Glutamatergic neuron (in vitro differentiated cells): ENCODE measurements at regions not wholly inside any gene's neighbourhood (a gene's known extent, or its start where the extent isn't known, plus 50 kb on each side); places are given as distances from the start of the nearest gene placed in this dataset.
"Not testable (repeated sequence)": the region's sequence is repeated elsewhere in the genome, so short reads cannot be mapped to it uniquely, and the experiment has no call there.

Source experiments
- DNase-seq: peaks from one replicate; pipeline ENCODE4 v3.0.0; 2022
- H3K27ac Mint-ChIP-seq: one replicate; pipeline ENCODE4 v1.8.0; 2020; ENCODE audit warnings: mild to moderate bottlenecking, mixed read lengths, inconsistent platforms; ENCODE audit not compliant: unreplicated experiment
- H3K27me3 Mint-ChIP-seq: one replicate; pipeline ENCODE4 v1.8.0; 2020; ENCODE audit warnings: mild to moderate bottlenecking, moderate library complexity, mixed read lengths, inconsistent platforms; ENCODE audit not compliant: unreplicated experiment
- H3K36me3 Mint-ChIP-seq: one replicate; pipeline ENCODE4 v1.8.0; 2020; ENCODE audit warnings: mild to moderate bottlenecking, mixed read lengths, inconsistent platforms; ENCODE audit not compliant: unreplicated experiment
- H3K4me1 Mint-ChIP-seq: one replicate; pipeline ENCODE4 v1.8.0; 2020; ENCODE audit warnings: mild to moderate bottlenecking, low read depth, mixed read lengths, inconsistent platforms; ENCODE audit not compliant: unreplicated experiment
- H3K4me3 Mint-ChIP-seq: one replicate; pipeline ENCODE4 v1.8.0; 2020; ENCODE audit warnings: mild to moderate bottlenecking, mixed read lengths, inconsistent platforms; ENCODE audit not compliant: unreplicated experiment
- H3K9me3 Mint-ChIP-seq: one replicate; pipeline ENCODE4 v1.8.0; 2020; ENCODE audit warnings: mild to moderate bottlenecking, moderate library complexity, mixed read lengths, inconsistent platforms; ENCODE audit not compliant: unreplicated experiment
- TF ChIP-seq, protein P1 (sequence below): fragments of 200-600 bp; sonication (generic); IDR thresholded peaks from one replicate; pipeline ENCODE4 v1.5.0; 2021; ENCODE audit not compliant: partially characterized antibody, unreplicated experiment

DNA sequence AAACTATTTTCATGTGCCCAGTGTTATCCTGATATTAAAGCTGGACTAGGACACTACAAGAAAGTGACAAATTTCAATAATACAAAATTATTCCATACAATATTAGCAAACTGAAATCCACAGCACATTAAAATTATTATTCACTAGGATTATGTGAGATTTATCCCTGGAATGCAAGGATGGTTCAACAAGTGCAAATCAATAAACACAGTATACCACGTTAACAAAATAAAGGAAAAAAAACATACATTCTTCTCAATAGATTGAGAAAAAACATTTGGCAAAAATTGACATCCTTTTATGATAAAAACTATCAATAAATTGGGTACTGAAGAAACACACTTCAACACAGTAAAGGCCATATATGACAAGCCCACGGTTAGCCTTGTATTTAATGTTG lies 1758.2 kb upstream of the RAG2 start:
- Mint-ChIP-seq H3K9me3 (no peaks in the 10 kb centered on the region), H3K36me3 (no peaks in the 10 kb centered on the region), H3K4me3 (no peak overlapping the region), H3K27me3 (no peaks in the 10 kb centered on the region), H3K4me1 (no peaks in the 10 kb centered on the region), H3K27ac (no peak overlapping the region)
- TF ChIP-seq, protein P1, sequence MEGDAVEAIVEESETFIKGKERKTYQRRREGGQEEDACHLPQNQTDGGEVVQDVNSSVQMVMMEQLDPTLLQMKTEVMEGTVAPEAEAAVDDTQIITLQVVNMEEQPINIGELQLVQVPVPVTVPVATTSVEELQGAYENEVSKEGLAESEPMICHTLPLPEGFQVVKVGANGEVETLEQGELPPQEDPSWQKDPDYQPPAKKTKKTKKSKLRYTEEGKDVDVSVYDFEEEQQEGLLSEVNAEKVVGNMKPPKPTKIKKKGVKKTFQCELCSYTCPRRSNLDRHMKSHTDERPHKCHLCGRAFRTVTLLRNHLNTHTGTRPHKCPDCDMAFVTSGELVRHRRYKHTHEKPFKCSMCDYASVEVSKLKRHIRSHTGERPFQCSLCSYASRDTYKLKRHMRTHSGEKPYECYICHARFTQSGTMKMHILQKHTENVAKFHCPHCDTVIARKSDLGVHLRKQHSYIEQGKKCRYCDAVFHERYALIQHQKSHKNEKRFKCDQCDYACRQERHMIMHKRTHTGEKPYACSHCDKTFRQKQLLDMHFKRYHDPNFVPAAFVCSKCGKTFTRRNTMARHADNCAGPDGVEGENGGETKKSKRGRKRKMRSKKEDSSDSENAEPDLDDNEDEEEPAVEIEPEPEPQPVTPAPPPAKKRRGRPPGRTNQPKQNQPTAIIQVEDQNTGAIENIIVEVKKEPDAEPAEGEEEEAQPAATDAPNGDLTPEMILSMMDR = no peak
- DNase-seq = no peak

DNA sequence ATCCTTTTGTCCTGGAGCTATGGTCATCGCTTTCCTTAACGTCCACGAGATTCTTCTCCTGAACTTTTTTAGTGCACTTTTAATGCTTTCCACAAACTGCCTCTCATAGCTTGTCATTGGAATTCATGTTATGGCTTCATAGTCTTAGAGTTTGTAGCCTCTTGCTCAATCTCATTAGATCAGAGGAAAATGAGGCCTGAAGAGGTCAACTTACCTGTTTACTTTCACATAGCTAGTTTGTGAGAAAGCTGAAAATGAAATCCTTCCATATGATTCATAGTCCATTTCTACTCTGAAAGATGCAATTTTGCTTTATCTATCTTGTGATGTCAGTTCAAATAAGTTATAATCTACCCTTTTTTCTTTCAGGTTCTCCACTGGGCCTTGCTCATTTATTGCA lies 1747.2 kb upstream of the RAG2 start:
- H3K9me3 Mint-ChIP-seq = no peaks in the 10 kb centered on the region
- H3K4me3 Mint-ChIP-seq = no peak overlapping the region
- TF ChIP-seq, protein P1 = no peak
- H3K27ac Mint-ChIP-seq = no peak overlapping the region
- no peaks in the 10 kb centered on the region for H3K36me3 Mint-ChIP-seq
- no peaks in the 10 kb centered on the region for H3K27me3 Mint-ChIP-seq
- no peaks in the 10 kb centered on the region for H3K4me1 Mint-ChIP-seq
- DNase-seq = no peak

DNA sequence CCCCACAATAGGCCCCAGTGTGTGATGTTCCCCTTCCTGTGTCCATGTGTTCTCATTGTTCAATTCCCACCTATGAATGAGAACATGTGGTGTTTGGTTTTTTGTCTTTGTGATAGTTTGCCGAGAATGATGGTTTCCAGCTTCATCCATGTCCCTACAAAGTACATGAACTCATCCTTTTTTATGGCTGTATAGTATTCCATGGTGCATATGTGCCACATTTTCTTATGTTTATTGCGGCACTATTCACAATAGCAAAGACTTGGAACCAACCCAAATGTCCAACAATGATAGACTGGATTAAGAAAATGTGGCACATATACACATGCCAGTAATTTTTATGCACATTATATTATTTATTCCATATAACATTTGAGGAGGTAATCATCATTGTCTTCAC lies 1743.6 kb upstream of the RAG2 start:
- H3K9me3 Mint-ChIP-seq, H3K27ac Mint-ChIP-seq, H3K4me3 Mint-ChIP-seq, H3K4me1 Mint-ChIP-seq, DNase-seq, H3K36me3 Mint-ChIP-seq, H3K27me3 Mint-ChIP-seq: not testable (repeated sequence)

DNA sequence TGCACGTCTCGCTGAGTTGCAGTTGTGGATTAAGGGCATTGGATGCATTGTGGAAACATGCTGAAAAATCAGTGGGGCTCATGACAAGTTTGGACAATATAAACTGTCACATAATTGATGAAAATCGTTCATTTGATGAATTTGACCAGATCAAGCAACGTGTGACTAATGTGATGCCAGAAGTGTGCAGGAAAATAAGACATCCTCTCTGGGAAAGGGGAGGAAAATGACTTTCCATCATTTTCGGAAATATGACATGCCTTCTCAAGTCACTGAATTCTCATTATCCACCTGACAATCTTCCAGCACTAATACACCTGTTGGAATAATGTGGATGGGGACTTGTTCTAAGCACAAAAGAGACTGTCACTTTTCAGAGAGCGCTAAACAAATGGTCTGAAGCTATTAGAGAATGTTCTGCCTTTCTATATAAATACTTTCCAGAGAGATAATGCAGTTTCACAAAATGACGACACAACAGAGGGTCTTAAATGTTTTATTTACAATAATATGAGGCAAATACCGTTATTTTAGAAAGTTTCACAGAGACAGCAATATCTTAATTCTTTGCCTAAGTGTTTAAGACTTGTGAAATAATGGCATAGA lies 1741.9 kb upstream of the RAG2 start:
- no peak for DNase-seq
- no peak overlapping the region for H3K4me3 Mint-ChIP-seq
- TF ChIP-seq, protein P1 = no peak

DNA sequence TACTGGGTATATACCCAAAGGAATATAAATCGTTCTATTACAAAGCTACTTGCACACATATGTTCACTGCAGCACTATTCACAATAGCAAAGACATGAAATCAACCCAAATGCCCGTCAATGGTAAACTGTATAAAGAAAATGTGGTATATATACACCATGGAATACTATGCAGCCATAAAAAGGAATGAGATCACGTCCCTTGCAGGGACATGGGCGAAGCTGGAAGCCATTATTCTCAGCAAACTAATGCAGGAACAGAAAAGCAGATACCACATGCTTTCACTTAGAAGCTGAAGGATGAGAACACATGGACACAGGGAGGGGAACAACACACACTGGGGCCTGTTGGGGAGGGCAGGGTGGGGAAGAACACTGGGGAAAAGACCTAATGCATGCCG lies 1740.0 kb upstream of the RAG2 start:
- not testable (repeated sequence) for DNase-seq, H3K36me3 Mint-ChIP-seq, H3K4me1 Mint-ChIP-seq, H3K9me3 Mint-ChIP-seq, H3K27ac Mint-ChIP-seq, H3K4me3 Mint-ChIP-seq, H3K27me3 Mint-ChIP-seq

More for the DNA sequence above, 1741.9 kb upstream of the RAG2 start:
- Mint-ChIP-seq H3K36me3 (no peaks in the 10 kb centered on the region), H3K27ac (no peak overlapping the region), H3K27me3 (no peaks in the 10 kb centered on the region), H3K9me3 (no peaks in the 10 kb centered on the region), H3K4me1 (no peaks in the 10 kb centered on the region)

DNA sequence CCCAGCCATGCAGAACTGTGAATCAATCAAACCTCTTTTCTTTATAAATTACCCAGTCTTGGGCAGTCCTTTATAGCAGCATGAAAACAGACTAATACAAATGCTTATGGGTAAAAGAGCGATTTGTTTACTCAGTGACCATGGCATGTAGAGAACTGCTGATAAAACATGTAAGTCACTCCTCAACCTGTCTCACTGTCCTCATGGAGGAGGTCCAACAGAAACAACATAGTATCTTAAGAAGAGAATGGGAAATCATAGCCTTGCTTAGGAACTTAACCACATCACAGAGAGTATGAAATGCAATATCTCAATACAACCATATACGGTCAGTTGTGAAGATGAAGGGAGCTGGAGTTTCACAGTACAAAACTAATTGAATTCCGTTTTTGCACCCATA lies 1734.0 kb upstream of the RAG2 start:
- Mint-ChIP-seq H3K4me1 (no peaks in the 10 kb centered on the region), H3K27ac (no peak overlapping the region), H3K36me3 (no peaks in the 10 kb centered on the region), H3K27me3 (no peaks in the 10 kb centered on the region), H3K9me3 (no peaks in the 10 kb centered on the region), H3K4me3 (no peak overlapping the region)
- TF ChIP-seq, protein P1 = no peak
- DNase-seq = no peak
